ENCODE measurements at regions not wholly inside any gene's neighbourhood (a gene's known extent, or its start where the extent isn't known, plus 50 kb on each side); places are given as distances from the start of the nearest gene placed in this dataset.

GRCh38 chr2:224325941-224326340, 76.0 kb downstream of the FAM124B start:
- no peaks in the 10 kb centered on the region for H3K36me3 Mint-ChIP-seq (ENCODE audit: low read depth)
- no peak for TF ChIP-seq CTCF (IDR thresholded peaks at IDR 0.05)
- no peaks in the 10 kb centered on the region for H3K4me1 Mint-ChIP-seq (ENCODE audit: low read depth)
- H3K27ac Mint-ChIP-seq = no peak overlapping the region
- H3K27me3 Mint-ChIP-seq (ENCODE audit: insufficient read depth) = peaks cover 28% of the 10 kb centered on the region
- no peaks in the 10 kb centered on the region for H3K9me3 Mint-ChIP-seq
- H3K4me3 Mint-ChIP-seq = no peak overlapping the region
- no peak for DNase-seq

- H3K27me3 Mint-ChIP-seq (ENCODE audit: insufficient read depth) = peaks cover 38% of the 10 kb centered on the region
- H3K4me1 Mint-ChIP-seq (ENCODE audit: low read depth) = no peaks in the 10 kb centered on the region
- no peaks in the 10 kb centered on the region for H3K9me3 Mint-ChIP-seq
- DNase-seq = no peak
- no peak overlapping the region for H3K27ac Mint-ChIP-seq
- no peak overlapping the region for H3K4me3 Mint-ChIP-seq
- no peak for TF ChIP-seq CTCF (IDR thresholded peaks at IDR 0.05)
- H3K36me3 Mint-ChIP-seq (ENCODE audit: low read depth) = no peaks in the 10 kb centered on the region
Observed at GRCh38 chr2:224324604-224325003, 77.3 kb downstream of the FAM124B start.

GRCh38 chr2:224320660-224321059, 81.2 kb downstream of the FAM124B start:
- Mint-ChIP-seq H3K27ac (no peak overlapping the region), H3K4me1 (ENCODE audit: low read depth) (no peaks in the 10 kb centered on the region), H3K9me3 (no peaks in the 10 kb centered on the region), H3K4me3 (no peak overlapping the region), H3K36me3 (ENCODE audit: low read depth) (no peaks in the 10 kb centered on the region), H3K27me3 (ENCODE audit: insufficient read depth) (peaks cover 34% of the 10 kb centered on the region)
- TF ChIP-seq CTCF (IDR thresholded peaks at IDR 0.05) = no peak
- no peak for DNase-seq

- no peak for DNase-seq
- no peak for TF ChIP-seq CTCF (IDR thresholded peaks at IDR 0.05)
- Mint-ChIP-seq H3K27me3 (ENCODE audit: insufficient read depth) (peaks cover 32% of the 10 kb centered on the region), H3K4me3 (no peak overlapping the region), H3K9me3 (no peaks in the 10 kb centered on the region), H3K36me3 (ENCODE audit: low read depth) (no peaks in the 10 kb centered on the region), H3K27ac (no peak overlapping the region), H3K4me1 (ENCODE audit: low read depth) (no peaks in the 10 kb centered on the region)
Observed at GRCh38 chr2:224319750-224320149, 82.2 kb downstream of the FAM124B start.

- no peaks in the 10 kb centered on the region for H3K9me3 Mint-ChIP-seq
- no peak for DNase-seq
- no peak for TF ChIP-seq CTCF (IDR thresholded peaks at IDR 0.05)
- H3K27me3 Mint-ChIP-seq (ENCODE audit: insufficient read depth) = peaks cover 21% of the 10 kb centered on the region
- no peak overlapping the region for H3K27ac Mint-ChIP-seq
- no peaks in the 10 kb centered on the region for H3K36me3 Mint-ChIP-seq (ENCODE audit: low read depth)
- no peaks in the 10 kb centered on the region for H3K4me1 Mint-ChIP-seq (ENCODE audit: low read depth)
- no peak overlapping the region for H3K4me3 Mint-ChIP-seq
Observed at GRCh38 chr2:224312741-224313140, 89.2 kb downstream of the FAM124B start.
